Fibroblast of gingiva (primary cell): ENCODE measurements at regions not wholly inside any gene's neighbourhood (a gene's known extent, or its start where the extent isn't known, plus 50 kb on each side); places are given as distances from the start of the nearest gene placed in this dataset.

Source experiments
- DNase-seq: peaks from one replicate; pipeline ENCODE4 v3.0.0-alpha.2; 2011; ENCODE audit warnings: low read depth

DNA sequence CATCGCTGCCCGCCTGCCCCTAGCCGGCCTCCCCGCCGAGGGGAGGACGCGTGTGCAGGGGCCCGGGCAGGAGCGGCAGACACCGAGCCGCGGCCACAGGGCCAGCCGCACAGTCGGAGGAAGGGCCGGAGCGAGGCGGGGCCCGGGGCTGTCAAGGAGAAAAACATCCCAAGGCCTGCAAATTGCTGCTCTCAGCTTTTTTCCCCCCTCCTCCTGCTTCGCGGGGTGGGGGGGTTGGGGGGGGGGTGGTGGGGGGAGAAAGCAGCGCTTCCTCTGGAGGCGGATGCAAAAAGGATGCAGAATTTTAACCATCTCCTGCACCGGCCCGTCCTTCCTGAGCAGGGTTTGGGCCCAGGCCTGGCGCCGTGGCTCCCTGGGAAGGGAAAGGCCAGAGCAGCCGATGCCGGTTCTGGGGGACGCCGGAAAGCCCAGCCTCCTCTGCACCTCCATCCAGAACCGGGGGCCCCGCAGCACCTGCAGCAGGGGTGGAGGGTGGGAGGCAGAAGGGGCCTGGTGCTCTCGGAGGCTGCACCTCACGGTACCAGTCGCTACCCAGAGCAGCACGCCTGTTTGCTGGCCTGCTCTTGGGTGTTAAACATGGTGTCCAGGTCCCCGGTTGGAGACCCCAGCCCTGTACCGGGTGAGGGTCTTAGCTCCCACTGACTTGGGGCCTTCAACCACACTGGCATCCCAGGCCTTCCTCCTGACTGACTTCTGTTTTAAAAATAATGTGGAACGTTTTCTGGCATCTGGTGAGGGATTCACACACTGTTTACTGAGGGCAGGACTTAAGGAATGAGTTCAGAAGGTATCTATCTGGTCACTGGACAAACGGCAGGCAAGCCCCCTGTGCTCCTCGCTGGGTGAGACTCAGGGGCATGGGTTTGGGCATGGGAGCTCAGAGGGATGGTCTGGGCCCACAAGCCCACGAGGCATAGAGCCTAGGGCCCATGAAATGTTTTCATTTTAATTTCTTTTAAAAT, 77.4 kb upstream of the WNT7B start:
- DNase-seq = peak; percentile 90

DNA sequence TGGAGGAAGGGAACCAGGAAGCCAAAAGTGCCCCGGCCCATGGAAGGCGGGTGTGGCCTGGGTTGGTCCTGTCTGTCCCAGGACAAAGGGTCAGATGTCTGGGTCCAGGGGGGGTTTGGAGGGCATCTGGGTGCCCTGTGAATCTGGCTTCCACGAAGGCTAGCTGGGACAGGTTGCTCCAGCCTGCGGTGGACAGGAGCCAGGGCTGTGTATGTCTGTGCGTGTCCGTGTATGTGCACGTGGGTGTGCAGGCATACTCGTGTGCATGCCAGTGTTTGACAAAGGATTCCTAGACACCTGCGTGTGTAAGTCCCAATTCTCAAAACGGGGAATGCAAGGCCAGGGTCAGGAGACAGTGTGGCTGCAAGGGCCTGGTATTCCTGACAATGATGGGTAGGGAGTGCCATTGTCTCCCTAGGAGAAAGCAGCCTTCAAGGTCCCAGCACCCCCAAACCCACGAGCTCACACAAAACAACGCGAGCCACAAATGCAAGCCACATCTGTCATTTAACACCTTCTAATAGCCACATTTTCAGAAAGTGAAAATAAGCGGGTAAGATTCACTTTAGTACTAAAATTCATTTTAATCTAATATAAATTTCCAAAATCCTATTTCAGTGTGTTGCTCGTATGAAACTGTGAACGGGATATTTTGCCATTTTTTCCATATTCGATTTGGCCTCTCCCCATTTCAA, 78.4 kb upstream of the WNT7B start:
- DNase-seq = no peak

DNA sequence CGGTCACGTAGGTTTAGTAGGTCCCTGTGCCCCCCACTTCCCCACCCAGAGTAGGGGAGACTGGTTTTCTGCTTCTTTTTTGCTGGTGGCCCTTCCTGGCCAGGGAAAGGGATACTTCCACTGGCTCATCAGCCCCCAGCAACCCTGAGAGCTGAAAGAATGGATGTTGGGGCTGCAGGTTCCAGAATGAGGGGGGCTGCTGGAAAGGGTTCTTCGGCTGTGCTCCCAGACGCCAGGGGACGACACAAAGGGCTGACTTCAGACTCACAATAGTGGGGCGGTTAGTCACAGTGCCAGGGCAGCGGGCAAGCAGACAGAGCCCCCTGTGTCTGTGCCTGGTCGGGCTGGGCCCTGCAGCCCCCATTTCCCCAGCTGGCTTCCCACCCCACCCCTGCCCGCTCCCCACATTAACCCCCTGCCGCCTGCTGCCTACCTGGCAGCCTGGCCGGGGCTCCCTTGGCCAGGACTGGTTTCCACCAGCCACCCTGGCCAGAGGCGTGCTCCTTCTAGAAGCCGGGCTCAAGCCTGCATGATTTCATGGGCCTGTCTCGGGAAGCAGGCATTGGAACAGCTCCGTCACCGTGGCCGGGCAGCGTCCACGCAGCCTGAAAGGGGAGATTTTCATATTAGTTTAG, 79.1 kb upstream of the WNT7B start:
- DNase-seq = no peak

DNA sequence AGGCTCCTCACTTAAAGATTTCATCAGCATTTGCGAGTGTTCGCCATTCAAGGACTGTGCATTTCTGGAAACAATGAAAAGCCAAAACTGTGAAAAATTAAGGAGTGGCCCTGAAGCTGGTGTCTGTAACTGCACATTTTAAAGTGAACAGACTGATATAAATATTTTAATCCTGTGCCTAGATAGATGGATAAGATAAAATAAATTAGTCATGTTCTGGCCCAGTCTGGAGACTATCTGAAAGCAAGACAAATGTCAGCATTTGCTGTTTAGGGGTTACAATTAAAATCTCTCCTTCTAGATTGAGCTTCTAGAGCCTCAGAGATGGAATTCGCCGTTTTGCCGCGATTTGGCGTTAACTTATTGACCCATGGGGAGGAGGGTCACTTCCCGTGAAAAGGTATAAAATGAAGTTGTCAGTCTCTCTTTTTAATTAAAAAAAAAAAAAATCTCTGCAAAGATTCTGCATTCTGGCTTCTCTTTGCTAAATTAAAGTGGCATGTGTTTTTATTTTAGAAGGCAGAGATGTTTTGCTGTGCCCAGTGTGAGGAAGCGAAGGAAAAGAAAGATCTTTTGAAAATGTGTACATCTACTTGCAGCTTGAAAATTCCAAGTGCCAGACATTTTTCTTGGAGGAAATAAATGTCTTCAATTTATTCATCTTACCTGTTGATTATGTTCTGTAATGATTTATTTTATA, 79.7 kb upstream of the WNT7B start:
- DNase-seq = no peak

- no peak for DNase-seq
Observed at GRCh38 chr22:46057246-46058090, 80.5 kb upstream of the WNT7B start.

- peak; percentile 88 for DNase-seq
Observed at GRCh38 chr22:46058091-46058420, 81.1 kb upstream of the WNT7B start.

- DNase-seq = no peak
Observed at GRCh38 chr22:46058591-46059519, 81.9 kb upstream of the WNT7B start.

DNA sequence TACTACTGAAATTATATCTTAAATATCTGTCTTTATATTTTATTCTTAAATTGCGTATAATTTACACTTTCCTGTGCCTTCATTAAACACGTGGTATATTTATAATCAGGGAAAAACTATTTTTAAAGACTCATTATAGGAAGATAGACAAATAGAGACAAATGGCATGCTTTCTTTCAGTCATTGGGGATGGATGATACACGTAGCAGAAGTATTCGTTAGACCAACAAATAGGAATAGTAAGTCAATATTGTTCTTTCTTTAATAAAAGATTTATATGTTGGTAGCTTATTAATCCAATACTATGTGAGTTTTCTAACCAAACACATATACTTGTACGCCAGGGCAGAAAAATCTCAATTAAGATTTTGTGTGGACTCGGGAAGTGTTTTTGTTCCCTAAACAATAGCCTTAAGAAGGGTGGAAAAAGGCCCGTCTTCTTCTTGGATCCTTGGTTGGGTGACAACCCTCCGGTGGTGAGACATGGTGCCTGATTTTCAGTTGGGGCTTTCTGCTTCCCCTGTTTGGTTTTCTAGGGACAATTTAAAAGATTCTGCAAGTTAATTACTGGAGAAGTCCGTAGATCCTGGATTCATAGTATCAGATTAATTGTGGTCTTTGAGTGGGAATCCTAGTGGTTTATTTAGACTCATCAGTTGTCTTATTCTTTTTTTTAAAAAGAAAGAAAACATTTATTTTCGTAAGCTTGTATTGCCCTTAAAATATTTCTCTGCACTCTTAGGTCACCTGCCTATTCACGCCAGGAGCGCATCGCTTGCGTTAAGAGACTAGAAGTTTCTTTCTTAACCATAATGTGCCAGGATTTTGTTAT, 83.5 kb upstream of the WNT7B start:
- DNase-seq = no peak

DNA sequence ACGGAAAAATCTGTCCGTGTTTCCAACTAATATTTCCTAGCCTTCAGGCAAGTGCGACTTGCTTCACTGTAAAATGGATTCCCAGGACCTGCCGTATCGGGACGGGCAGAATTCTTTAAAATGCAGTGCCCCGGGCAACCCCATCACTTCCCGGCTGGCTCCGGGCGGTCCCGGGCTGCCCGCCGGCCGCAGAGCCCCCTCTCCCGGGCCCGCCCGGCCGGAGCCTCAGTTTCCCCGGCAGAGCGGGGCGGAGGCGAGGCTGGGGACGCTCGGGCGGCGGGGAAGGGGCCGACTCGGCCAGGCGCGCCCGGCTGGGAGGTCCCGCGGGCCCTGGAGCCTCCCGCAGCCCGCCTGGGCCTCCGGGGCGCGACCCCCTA, 84.2 kb upstream of the WNT7B start:
- no peak for DNase-seq

DNA sequence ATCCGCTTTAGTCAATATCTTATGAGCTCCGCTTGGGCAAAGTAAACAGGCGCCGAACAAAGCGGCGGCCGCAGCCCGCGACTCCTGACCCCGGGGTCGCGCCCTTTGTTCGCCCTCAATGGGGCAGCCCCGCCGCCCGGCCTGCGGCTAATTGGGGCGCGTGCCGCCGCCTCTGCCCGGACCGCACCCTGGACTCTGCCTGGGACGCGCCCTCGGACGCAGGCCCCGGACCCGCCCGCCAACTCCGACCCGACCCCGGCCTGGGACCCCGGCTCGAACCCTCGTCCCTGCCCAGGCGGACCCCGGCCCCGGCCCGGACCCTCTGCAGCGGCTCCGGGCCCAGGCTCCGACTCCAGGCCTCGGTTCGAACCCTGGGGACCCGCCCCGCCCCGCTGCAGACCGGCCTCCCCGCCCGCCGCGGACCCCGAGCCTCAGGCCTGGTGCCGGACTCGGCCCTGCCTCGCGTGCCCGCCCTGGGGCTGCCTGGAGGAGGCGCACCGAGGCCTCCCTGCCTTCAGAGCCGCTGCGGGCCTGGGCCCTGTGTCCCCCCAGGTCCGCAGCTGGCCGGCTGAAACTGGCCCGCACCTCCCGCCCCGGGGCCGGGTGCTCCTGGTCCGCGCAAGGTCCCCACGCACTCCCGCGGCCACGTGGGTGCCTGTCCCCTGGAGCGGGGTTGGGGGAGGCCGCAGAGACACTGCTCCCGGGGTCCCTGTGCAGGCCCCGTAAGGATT, 84.7 kb upstream of the WNT7B start:
- DNase-seq = no peak

- DNase-seq = no peak
Observed at GRCh38 chr22:46062232-46062615, 85.3 kb upstream of the WNT7B start.

- DNase-seq = no peak
Observed at GRCh38 chr22:46062971-46063631, 86.1 kb upstream of the WNT7B start.

GRCh38 chr22:46063846-46064227, 86.5 kb upstream of the PPARA start:
- no peak for DNase-seq

GRCh38 chr22:46064228-46064965, 85.9 kb upstream of the PPARA start:
- DNase-seq = no peak

GRCh38 chr22:46064966-46065666, 85.2 kb upstream of the PPARA start:
- DNase-seq = no peak

GRCh38 chr22:46065691-46066454, 84.5 kb upstream of the PPARA start:
- no peak for DNase-seq
